ENCODE measurements at regions not wholly inside any gene's neighbourhood (a gene's known extent, or its start where the extent isn't known, plus 50 kb on each side); places are given as distances from the start of the nearest gene placed in this dataset.
"Not testable (repeated sequence)": the region's sequence is repeated elsewhere in the genome, so short reads cannot be mapped to it uniquely, and the experiment has no call there.

DNA sequence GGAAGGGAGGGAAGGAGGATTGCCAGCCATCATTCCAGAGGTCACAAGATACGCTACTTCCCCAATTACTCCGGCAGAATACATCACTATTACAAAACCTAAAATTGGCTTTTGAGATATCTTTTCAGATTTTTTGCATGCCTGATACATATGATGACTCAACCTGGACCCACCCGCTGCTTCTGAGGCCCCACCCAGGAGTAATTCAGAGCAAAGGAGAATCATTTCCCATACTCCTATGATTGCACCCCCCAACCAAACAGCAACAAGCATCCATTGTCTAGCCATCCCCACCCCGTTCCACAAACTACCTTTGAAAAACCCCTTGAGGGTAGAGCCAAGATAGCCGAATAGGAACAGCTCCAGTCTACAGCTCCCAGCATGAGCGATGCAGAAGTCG, 163.5 kb upstream of the GJE1 start:
- no peak for DNase-seq

DNA sequence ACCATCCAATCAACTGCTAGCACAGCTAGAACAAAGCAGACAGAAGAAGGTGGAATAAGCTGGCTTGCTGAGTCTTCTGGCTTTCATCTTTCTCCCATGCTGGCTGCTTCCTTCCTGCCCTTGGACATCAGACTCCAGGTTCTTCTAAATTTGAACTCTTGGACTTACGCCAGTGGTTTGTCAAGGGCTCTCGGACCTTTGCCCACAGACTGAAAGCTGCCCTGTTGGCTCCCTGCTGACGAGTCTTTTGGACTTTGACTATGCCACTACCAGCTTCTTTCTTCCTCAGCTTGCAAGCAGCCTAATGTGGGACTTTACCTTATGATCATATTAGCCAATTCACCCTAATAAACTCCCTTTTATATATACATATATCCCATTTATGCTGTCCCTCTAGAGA, 164.1 kb upstream of the GJE1 start:
- no peak for DNase-seq

DNA sequence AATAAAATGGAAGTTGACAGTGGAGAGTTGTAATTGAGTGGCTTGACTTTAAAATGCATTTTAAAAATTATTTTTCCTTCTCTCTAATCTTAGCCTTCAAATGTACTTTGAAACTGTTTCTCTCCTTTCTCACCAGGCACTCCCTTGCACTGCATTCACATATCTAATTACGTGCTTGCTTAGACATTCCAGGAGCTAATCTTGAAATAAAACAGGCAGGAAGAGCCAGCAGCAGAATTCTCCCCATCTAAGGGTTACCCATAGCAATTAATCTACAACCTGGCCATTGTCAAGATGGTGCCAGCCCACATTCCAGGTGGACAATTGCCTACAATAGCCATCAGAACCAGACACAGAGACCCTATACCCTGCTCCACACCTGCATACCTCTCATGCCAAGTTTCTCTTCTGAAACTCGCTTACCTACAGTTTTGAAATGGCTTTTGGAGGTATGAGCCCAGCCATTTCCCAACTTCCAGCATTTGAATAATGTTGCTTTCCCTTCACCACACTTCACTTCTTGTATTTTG, 167.6 kb upstream of the GJE1 start:
- no peak for DNase-seq

DNA sequence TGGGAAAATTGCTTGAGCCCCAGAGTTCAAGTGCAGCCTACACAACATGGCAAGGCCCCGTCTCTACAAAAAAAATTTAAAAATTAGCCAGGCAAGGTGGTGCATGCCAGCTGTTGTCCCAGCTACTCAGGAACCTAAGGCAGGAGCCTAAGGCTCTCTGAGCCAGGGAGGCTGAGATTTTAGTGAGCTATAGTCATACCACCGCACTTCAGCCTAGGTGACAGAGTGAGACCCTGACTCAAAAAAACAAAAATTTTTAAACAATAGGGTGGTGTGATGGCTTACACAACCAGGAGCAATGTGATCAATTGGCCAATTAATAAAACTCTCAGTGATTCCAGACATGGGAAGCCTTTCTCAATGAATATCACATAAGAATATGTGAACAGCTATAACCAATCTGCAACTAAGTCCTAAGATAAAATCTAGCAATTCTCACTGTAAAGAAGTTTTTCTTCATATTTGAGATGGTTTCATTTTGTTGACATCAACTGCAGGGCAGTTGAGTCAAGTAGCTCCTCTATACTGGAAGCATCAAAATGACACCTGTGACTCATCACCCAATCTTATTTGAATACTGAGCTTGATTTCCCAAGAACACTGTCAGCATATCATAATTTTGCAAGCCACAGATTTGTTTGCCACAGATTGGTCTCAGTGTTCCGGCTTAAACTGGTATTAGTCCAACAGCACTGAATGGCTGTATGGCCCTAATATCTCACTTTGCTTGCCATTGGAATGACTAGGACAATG, 169.0 kb upstream of the GJE1 start:
- DNase-seq: no peak

DNA sequence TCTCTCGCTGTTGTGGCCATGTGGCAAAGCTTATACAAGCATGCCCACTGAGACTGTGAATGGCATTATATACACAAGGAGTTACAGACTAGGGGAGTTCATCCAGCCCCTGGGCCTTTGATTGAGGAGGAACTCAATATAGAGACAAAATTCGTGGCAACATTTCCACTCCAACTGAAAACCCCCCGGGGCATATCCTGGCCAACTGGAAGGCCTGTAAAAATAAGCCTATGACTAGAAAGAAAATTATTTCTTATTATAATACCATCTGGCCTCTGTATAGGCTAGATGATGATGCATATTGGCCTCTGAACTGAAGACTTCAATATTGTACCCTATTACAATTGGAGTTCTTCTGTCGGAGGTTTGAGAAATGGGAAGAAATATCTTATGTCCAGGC, 175.5 kb upstream of the GJE1 start:
- no peak for DNase-seq

DNA sequence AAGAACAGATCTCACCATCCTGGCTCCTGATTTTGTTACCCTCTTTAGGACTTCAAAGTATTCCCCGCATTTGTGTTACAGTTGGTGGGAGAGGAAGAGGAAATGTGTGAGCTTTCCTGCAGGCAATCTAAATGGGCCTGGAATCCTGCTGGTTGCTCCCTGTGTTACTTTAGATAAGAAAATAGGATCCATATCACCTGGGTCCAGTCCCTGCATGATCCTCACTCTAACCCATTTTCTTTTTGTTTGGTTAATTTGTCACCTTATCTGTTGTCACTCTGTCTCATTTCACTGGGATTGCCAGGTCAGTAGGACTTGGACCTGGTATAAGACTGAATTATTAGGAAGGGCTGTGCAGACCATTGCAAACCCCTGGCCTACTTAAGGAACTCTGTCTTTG, 175.9 kb upstream of the GJE1 start:
- DNase-seq: no peak

DNA sequence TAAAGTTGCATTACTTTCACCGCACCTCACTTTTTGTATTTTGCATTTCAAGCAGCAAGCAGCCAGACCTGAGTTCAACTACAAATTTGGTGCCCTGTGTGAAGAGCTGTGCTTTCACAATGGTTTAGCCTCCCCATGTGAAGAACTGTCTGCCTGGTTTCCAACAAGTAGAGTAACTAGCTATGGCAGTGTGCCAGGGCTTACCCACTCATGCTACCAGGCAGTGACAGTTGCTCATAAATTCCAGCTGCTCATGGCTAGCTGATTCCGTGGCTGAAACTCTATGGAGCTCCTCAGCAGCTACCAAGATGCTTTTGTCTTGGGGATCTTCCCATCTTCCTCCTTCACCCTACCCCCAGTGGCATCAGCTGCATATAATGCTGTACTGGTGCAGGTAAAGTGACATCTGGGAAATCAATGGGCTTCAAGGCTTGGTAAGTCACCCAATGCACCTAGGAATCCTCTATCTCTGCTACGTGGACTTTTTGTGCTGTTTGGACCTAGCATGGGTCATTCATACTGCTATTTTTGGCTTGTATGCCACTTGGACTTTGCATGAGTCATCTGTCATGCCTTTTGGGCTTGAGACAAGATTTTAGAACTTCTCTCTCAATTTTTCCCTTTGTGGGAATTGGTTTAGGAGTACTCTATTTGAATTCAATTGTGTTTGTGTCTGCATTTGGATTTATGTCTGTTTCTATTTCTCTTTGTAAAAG, 176.5 kb upstream of the GJE1 start:
- DNase-seq: no peak

DNA sequence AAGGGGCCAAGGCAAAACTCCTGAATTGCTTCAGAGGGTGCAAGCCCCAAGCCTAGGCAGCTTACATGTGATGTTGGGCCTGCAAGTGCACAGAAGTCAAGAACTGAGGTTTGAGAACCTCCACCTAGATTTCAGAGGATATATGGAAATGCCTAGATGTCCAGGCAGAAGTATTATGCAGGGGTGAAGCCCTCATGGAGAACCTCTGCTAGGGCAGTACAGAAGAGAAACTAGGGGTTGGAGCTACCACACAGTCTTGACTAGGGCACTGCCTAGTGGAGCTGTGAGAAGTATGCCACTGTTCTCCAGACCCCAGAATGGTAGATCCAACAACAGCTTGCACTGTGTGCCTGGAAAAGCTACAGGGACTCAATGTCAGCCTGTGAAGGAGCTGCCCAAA, 179.7 kb upstream of the GJE1 start:
- DNase-seq: no peak

DNA sequence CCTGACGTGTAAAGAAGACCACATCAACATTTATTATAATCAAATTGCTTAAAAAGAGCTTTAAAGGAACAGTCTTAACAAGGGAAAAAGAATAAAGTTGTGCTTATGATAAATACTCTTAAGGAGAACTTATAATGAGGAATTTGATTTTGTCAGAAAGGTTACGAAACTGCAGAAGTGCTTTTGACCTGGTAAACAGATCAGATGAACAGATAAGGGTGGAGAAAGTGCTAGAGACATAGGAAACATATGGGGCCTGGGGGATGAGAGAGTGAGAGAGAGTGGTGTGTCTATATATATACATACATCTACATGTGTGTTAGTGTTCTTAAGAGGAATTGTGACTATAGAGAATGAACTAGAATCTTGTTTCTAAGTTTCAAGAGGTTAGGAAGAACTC, 186.2 kb upstream of the GJE1 start:
- no peak for DNase-seq

DNA sequence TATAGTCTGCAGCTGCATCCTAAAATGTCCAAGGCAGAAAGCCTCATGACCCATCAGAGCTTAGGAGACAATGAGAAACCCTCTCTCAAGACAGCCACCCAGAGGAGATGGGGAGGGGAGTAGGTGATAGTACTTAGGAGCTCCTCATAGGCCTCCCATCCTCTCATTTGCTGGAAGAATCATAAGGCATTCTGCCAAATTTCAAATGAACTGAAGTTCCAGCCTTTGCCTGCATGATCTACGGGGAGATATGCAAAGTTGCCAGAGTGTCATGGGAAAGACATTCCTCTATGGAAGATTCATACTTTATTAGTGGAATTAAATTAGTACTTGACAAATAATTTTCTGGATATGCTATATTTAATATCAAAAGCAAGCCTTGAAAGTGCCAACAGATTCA, 194.1 kb upstream of the GJE1 start:
- DNase-seq: no peak

DNA sequence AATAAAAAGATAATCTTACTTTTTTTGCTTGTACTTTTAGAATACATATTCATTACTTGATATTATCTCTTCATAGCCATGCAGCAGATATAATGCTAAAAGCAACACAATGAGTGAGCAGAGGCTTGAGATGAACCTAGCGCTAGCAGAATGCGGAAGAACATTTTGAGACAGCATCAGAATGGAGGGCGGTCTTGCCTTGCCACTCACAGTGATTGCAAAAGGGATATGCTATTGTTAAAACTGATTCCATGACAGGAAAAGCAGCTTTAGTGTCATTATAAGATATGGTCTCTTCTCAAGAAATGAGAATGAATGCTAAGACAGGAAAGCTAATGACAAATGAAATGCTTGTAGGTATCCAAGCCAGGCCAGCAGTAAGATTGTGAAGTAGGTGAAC, 200.0 kb upstream of the GJE1 start:
- DNase-seq: no peak

DNA sequence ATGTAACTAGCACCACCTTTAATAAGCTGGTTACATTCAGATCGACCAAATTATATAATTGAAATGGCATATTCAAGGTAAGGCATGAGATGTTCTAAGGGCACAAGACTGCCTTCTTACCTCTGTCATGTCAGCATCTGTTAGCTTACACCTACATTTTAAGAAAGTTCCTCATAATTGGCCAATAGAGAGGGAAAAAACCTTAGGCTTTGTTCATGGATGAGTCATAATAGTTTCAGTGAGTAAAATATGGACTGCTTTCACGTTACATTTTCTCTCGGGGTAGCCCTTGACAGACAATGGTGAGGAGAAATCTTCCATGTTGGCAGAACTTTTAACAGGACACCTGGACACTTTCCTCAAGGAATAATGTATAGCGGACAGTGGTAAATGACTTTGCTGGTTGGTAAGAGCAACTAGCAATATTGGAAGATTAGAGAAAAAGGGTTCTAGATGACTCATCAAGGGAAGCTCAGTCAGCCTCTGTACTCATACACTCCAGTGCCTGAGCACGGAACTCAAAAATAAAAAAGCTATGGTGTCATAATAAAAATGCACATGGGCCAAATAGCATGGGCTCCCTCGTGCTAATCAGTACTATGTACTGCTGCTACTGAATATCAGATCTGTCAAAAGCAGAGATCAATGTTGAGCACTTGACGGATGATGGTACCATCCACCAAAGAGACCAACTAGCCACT, 206.4 kb upstream of the GJE1 start:
- not testable (repeated sequence) for DNase-seq

DNA sequence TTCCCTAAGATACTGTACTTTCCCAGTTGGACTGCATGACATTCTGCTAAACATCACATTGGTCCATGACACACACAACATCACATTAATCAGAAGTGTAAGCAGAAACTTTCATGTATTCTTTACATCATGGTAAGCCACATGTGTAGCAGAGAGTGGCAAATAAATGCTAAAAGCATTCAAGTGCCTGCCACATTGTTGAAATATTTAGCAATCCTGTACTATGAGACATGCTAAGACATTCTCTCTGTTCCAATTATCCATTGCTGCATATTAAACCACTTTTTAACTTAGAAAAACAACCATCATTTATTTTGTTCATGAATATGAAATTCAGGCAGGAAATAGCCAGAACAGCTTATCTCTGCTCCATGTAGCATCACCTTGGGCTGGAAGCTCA, 207.7 kb upstream of the GJE1 start:
- no peak for DNase-seq

DNA sequence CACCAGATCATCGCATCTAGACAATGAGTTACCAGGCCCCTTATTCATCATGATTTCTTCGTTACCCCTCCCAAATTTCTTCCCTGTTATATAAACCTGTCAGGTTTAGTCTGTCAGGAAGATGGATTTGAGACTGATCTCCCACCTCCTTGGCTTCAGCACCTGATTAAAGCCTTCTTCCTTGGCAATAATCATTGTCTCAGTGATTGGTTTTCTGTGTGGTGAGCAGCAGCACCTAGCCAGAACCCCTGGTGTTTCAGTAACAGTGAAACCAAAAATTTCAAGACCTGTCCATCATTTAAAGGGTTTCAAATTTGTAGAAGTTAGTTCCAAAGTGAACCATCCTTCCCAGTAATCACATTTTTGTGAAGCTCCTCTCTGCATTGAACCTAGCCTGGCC, 209.8 kb upstream of the GJE1 start:
- no peak for DNase-seq

DNA sequence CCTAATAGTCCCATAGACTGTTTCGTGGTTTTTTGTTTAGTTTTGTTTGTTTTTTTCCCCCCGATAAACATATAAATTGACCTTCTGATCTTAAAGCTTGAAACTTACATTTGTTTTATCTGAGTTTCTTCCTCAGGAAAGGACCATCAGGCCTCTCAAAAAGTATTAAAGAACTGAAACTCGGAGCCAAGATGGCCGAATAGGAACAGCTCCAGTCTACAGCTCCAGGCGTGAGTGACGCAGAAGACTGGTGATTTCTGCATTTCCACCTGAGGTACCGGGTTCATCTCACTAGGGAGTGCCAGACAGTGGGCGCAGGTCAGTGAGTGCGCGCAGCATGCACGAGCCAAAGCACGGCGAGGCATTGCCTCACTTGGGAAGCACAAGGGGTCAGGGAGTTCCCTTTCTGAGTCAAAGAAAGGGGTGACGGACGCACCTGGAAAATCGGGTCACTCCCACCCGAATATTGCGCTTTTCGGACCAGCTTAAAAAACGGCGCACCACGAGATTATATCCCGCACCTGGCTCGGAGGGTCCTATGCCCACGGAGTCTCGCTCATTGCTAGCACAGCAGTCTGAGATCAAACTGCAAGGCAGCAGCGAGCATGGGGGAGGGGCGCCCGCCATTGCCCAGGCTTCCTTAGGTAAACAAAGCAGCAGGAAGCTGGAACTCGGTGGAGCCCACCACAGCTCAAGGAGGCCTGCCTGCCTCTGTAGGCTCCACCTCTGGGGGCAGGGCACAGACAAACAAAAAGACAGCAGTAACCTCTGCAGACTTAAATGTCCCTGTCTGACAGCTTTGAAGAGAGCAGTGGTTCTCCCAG, 215.8 kb upstream of the GJE1 start:
- not testable (repeated sequence) for DNase-seq

DNA sequence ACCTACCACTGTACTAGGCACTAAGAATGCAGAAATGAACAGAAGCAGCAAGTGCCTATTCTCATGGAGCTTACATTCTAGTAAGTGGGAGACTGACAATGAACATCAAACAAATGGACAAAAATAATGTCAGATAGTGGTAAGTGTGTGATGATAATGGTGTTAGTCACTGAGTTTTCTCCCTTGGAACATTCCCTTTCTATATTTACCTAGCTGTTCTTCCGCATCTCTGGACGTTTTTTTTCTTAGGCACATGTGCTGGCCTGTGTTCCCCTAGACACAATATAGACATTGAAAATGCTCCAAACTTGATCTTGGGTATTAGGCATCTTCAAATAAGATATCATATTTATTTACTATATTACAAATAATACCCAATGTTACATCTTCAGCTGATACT, 218.1 kb upstream of the GJE1 start:
- no peak for DNase-seq

DNA sequence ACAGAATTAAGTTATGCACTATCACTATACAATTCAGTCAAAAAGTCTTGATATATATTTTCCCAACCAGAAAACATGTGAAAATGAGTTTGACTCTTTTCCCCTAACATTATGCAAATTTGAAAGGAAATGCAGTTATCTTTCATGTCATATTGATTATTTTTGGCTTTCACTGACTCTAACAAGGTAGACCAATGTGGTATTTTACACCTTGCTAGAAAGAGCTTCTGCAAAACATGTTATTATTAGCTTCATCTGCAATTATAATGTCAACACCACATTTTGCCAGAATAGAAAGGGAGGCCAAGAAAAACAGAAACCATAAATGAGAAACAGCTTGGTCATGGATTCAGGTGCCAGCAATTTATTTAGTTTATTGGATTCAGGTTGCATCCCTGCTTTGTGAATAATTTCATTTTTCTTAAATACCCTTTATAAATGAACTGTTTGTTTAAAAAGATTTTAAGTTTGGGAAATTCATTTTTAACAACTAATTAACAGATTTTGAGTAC, 226.1 kb upstream of the GJE1 start:
- DNase-seq: no peak

DNA sequence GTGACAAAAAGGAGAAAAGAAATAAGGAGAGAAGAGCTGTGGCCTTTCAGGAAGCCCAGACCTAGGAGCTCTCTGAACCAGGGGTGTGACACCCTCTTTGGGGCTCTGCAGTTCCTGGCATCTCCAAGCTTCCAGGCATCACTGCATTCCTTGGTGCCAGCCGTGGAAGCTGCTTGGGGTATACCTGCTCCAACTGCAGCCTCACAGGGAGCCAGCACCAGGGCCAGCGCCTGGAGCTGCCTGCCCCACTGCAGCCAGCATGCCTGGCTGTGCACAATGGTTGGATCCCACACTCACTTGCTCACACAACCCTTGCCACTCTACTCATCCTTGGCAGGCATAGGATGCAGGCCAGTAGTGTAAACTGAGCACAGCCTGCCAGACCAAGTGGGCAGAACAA, 242.1 kb upstream of the GJE1 start:
- no peak for DNase-seq

DNA sequence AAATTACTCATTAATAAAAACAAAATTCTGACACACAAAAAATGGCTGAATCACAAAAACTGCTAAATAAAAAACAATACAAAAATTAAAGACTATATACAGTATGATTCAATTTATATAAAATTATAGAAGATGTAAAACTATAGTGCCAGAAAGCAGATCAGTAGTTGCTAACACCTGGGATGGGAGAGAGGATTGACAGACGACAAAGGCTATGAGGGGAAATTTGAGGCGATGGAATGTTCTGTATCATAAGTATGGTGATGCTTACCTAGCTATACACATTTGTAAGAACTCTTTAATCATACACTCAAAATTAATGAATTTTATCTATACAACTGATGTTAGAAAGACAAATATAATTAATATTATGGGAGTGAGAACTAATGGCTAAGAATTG, 247.9 kb upstream of the GJE1 start:
- DNase-seq: no peak

DNA sequence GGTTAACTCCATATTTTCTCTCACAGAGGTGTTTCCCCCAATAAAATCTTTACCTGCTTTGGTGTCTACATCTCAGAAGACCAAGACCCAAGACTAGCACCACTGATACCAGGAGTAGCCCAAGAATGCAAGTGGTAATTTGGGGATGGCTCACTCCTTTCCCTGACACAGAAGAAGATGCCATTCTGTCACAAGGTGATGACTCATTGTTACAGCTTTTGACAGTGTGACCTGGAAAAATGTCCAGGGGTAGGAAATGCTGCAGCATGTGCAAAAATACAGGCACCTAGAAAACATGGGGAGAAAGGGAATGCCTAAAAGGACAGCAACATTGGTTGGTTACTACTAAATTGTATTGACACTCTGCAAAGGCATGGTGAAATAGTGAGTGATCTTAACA, 254.0 kb upstream of the GJE1 start:
- no peak for DNase-seq

DNA sequence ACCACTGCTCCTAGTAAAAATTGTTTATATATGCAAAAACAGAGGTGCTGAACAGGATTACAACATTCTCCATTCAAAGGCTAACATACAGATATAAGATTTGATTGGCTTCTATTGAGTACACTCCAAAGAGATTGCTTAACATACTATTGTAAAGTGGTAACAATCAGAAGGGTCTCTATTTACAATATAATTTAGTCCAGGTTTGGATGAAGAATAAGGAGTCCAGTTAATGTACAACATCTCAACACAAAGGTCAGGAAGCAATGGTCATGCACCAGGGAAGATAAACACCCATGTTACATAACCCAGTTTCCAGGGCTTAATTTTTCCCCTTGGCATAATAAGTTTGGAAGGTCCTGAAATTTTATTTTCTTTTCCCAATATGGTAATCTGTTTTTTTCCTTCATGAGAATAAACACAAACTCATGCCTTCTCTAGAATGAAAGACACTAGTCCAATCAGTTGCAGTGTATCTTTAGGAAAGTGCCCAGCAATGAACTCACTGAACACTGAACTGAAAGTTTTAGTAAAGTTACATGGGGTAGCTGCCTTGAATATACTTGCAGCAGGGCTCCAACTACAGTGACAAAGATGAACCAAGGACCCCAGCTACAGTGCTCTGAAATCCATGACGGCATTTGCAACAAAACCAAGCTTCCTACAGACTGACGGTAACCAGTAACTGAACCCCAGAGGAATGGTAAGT, 255.3 kb upstream of the GJE1 start:
- no peak for DNase-seq

DNA sequence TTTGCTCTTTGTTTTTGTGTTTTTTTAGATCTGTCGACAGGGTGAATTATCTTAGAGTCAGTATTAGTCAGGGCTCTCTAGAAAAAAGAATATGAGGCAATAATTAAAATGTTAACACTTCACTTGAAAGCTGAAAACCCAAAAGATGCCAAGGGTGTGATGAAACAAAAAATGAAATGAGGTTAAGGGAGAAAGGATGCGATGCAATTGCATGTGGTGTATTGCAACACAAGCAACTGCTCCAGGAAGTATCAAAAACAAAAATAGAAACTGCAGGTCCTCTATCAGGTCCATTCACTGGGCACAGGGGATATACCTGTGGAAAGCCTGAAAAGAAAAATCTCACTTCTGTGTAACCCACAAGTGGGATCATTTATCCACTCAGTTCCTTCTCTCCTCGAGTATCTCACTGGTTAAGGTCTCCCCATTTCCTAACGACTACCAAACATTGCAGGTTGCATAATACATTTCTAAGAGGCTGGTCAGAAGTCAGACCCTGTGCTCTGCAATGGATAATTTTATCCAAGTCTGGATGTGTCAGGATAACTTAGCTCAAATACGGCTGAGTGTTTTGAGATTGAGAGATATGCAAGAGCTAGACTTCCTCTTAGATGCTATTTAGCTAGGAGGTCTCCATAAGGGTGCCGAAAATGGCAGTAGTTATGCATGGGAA, 257.7 kb upstream of the GJE1 start:
- no peak for DNase-seq

All from hematopoietic multipotent progenitor cell treated with erythropoietin and hydrocortisone succinate and interleukin-3 and kit ligand, for 8 days (in vitro differentiated cells).